ENCODE measurements at regions not wholly inside any gene's neighbourhood (a gene's known extent, or its start where the extent isn't known, plus 50 kb on each side); places are given as distances from the start of the nearest gene placed in this dataset.

GRCh38 chr18:73352546-73352945, 484.8 kb upstream of the NETO1 start:
- Histone ChIP-seq H3K79me2 (ENCODE audit: insufficient read depth, low read length) (no peaks in the 10 kb centered on the region), H3K9me3 (ENCODE audit: control insufficient read depth in 1 of 2, insufficient read depth in 1 of 2, low read depth in 1 of 2, low read length in 2 of 2) (peaks cover 3 to 31% of the 10 kb centered on the region in 2 experiments; a peak in 2 of 4 replicates), H3K4me2 (ENCODE audit: low read length) (no peak overlapping the region), H3K4me3 (replicated peaks in 1 of 2; ENCODE audit: low read depth in 1 of 2, low read length in 2 of 2) (no peak overlapping the region), H4K20me1 (ENCODE audit: insufficient read depth) (no peaks in the 10 kb centered on the region), H3K9me2 (ENCODE audit: insufficient read depth) (no peaks in the 10 kb centered on the region), H3K36me3 (ENCODE audit: control insufficient read depth in 1 of 2, insufficient read depth in 2 of 2, low read length in 2 of 2) (no peaks in the 10 kb centered on the region), H3K27me3 (ENCODE audit: insufficient read depth, low read length) (no peaks in the 10 kb centered on the region), H3K27ac (ENCODE audit: low read depth, low read length) (no peak overlapping the region), H3K9ac (ENCODE audit: low read length) (no peak overlapping the region), H2AFZ (ENCODE audit: low read depth, low read length, poor library complexity, severe bottlenecking) (no peak overlapping the region), H3K4me1 (ENCODE audit: control insufficient read depth in 1 of 2, insufficient read depth in 2 of 2, low read length in 2 of 2) (no peaks in the 10 kb centered on the region)
- DNase-seq (ENCODE audit: low read depth, low spot score) (no peak), ATAC-seq (no peak)
- ChIA-PET POLR2A (no interaction called here), CTCF (no interaction called here), RAD21 (ENCODE audit: low non-redundant PET in 1 of 2, low total read pairs in 2 of 2, uncharacterized antibody in 2 of 2, unreplicated experiment in 2 of 2) (no interaction called here)
- TF ChIP-seq FOSL1 (IDR thresholded peaks at IDR 0.05; ENCODE audit: low read depth) (no peak), SIN3A (IDR thresholded peaks at IDR 0.05; ENCODE audit: low read depth) (no peak), JUND (IDR thresholded peaks at IDR 0.05) (no peak), CBX3 (IDR thresholded peaks at IDR 0.05; ENCODE audit: low read depth) (no peak), MAX (IDR thresholded peaks at IDR 0.05) (no peak), EZH2phosphoT487 (IDR thresholded peaks at IDR 0.05; ENCODE audit: borderline replicate concordance) (no peak), ZNF274 (IDR thresholded peaks at IDR 0.05; ENCODE audit: low read depth, low read length) (no peak), ZFX (IDR thresholded peaks at IDR 0.05) (no peak), EZH2 (IDR thresholded peaks at IDR 0.05) (no peak)
- intact Hi-C loops (cut with micrococcal nuclease): no loop called here
- BruUV-seq (replicated peaks): no TSS peak

- no peaks in the 10 kb centered on the region for H4K20me1 ChIP-seq (ENCODE audit: insufficient read depth)
- ChIA-PET POLR2A (no interaction called here), CTCF (no interaction called here), RAD21 (ENCODE audit: low non-redundant PET in 1 of 2, low total read pairs in 2 of 2, uncharacterized antibody in 2 of 2, unreplicated experiment in 2 of 2) (no interaction called here)
- TF ChIP-seq SIN3A (IDR thresholded peaks at IDR 0.05; ENCODE audit: low read depth): no peak
- TF ChIP-seq YY1 (IDR thresholded peaks at IDR 0.05; ENCODE audit: extremely low read depth, insufficient replicate concordance, low read depth, low read length): no peak
- TF ChIP-seq MAX (IDR thresholded peaks at IDR 0.05): no peak
- ATAC-seq (no peak), DNase-seq (ENCODE audit: low read depth, low spot score) (no peak)
- H3K4me3 ChIP-seq (replicated peaks in 1 of 2; ENCODE audit: low read depth in 1 of 2, low read length in 2 of 2): no peak overlapping the region
- no peaks in the 10 kb centered on the region for H3K27me3 ChIP-seq (ENCODE audit: insufficient read depth, low read length)
- no peak overlapping the region for H3K27ac ChIP-seq (ENCODE audit: low read depth, low read length)
- no peak overlapping the region for H3K4me2 ChIP-seq (ENCODE audit: low read length)
- H3K4me1 ChIP-seq (ENCODE audit: control insufficient read depth in 1 of 2, insufficient read depth in 2 of 2, low read length in 2 of 2): no peaks in the 10 kb centered on the region
- no peaks in the 10 kb centered on the region for H3K9me2 ChIP-seq (ENCODE audit: insufficient read depth)
- no peaks in the 10 kb centered on the region for H3K36me3 ChIP-seq (ENCODE audit: control insufficient read depth in 1 of 2, insufficient read depth in 2 of 2, low read length in 2 of 2)
- H3K9me3 ChIP-seq (ENCODE audit: control insufficient read depth in 1 of 2, insufficient read depth in 1 of 2, low read depth in 1 of 2, low read length in 2 of 2): peaks cover 26 to 28% of the 10 kb centered on the region in 2 experiments; a peak in 2 of 4 replicates
- H3K9ac ChIP-seq (ENCODE audit: low read length): no peak overlapping the region
- intact Hi-C loops (cut with micrococcal nuclease): no loop called here
- BruUV-seq (replicated peaks): no TSS peak
- no peaks in the 10 kb centered on the region for H3K79me2 ChIP-seq (ENCODE audit: insufficient read depth, low read length)
- no peak overlapping the region for H2AFZ ChIP-seq (ENCODE audit: low read depth, low read length, poor library complexity, severe bottlenecking)
Observed at GRCh38 chr18:73340135-73340977, 472.6 kb upstream of the NETO1 start.
